CD14-positive monocyte (primary cell): ENCODE measurements at regions not wholly inside any gene's neighbourhood (a gene's known extent, or its start where the extent isn't known, plus 50 kb on each side); places are given as distances from the start of the nearest gene placed in this dataset.

ENCODE experiments used
- DNase-seq, 3 donors: peaks; one replicate each; pipeline ENCODE4 v3.0.0-alpha.2; 2011 to 2022
- H2AFZ ChIP-seq: 2 replicates; pipeline ENCODE4 v1.6.0; 2012; ENCODE audit warnings: mild to moderate bottlenecking, low read depth, low read length, inconsistent platforms; ENCODE audit not compliant: insufficient read depth, poor library complexity, severe bottlenecking
- H3K27ac ChIP-seq, 2 donors: 1 replicate in 1 of 2; 2 replicates in 1 of 2; pipeline ENCODE4 v1.5.1; 2012 to 2013; ENCODE audit warnings: low read length in 2 of 2, control low read depth in 1 of 2, inconsistent platforms in 1 of 2, low read depth in 1 of 2, mild to moderate bottlenecking in 1 of 2
- H3K27me3 ChIP-seq, 2 donors: one replicate each; pipeline versions ENCODE4 v1.6.0 to v1.6.1; 2011 to 2013; ENCODE audit warnings: low read length in 2 of 2; ENCODE audit not compliant: control insufficient read depth in 2 of 2, insufficient read depth in 2 of 2
- H3K36me3 ChIP-seq, 2 donors: replicated peaks in 1 of 2; 1 replicate in 1 of 2; 2 replicates in 1 of 2; pipeline versions ENCODE4 v1.5.1 to v1.6.1; 2012 to 2013; ENCODE audit warnings: low read length in 2 of 2, control low read depth in 1 of 2, inconsistent platforms in 1 of 2, mild to moderate bottlenecking in 1 of 2; ENCODE audit not compliant: insufficient read depth in 2 of 2, control insufficient read depth in 1 of 2
- H3K4me1 ChIP-seq, 2 donors: 1 replicate in 1 of 2; 2 replicates in 1 of 2; pipeline versions ENCODE4 v1.5.1 to v1.6.1; 2012 to 2013; ENCODE audit warnings: low read length in 2 of 2, control low read depth in 1 of 2, inconsistent platforms in 1 of 2, mild to moderate bottlenecking in 1 of 2, moderate library complexity in 1 of 2; ENCODE audit not compliant: insufficient read depth in 2 of 2, control insufficient read depth in 1 of 2
- H3K4me2 ChIP-seq: replicated peaks from 2 replicates; pipeline ENCODE3; 2012; ENCODE audit warnings: low read length, moderate library complexity, mild to moderate bottlenecking; ENCODE audit not compliant: poor library complexity, severe bottlenecking; ENCODE audit errors: extremely low read depth
- H3K4me3 ChIP-seq, 3 experiments: fragments of 200-600 bp in 1 of 3; sonication (generic) in 1 of 3; replicated peaks in 1 of 3; 1 replicate in 2 of 3; 2 replicates in 1 of 3; pipeline ENCODE4 v1.5.1; 2011 to 2013; ENCODE audit warnings: low read length in 3 of 3, mild to moderate bottlenecking in 3 of 3, control low read depth in 2 of 3, low read depth in 2 of 3, inconsistent platforms in 1 of 3, moderate library complexity in 1 of 3
- H3K79me2 ChIP-seq: 2 replicates; pipeline ENCODE4 v1.6.0; 2012; ENCODE audit warnings: mild to moderate bottlenecking, control low read depth, inconsistent platforms, low read length, moderate library complexity; ENCODE audit not compliant: insufficient read depth
- H3K9ac ChIP-seq: 2 replicates; pipeline ENCODE4 v1.6.0; 2017; ENCODE audit warnings: low read length, mild to moderate bottlenecking; ENCODE audit not compliant: insufficient read depth, poor library complexity, severe bottlenecking
- H3K9me3 ChIP-seq, 2 donors: replicated peaks in 1 of 2; 1 replicate in 1 of 2; 2 replicates in 1 of 2; pipeline versions ENCODE4 v1.5.1 to v1.6.1; 2012 to 2013; ENCODE audit warnings: low read length in 2 of 2, control low read depth in 1 of 2; ENCODE audit not compliant: control insufficient read depth in 1 of 2, insufficient read depth in 1 of 2
- H4K20me1 ChIP-seq: 2 replicates; pipeline ENCODE4 v1.6.0; 2012; ENCODE audit warnings: mild to moderate bottlenecking, low read length, control low read depth, moderate library complexity; ENCODE audit not compliant: insufficient read depth
- H3K27ac Mint-ChIP-seq, 7 donors: one replicate each; pipeline ENCODE4 v1.8.0; 2020; ENCODE audit warnings: mild to moderate bottlenecking in 7 of 7, mixed read lengths in 7 of 7, moderate library complexity in 6 of 7, inconsistent platforms in 2 of 7
- H3K27me3 Mint-ChIP-seq, 3 donors: one replicate each; pipeline ENCODE4 v1.8.0; 2021 to 2022; ENCODE audit warnings: low read depth in 3 of 3, mild to moderate bottlenecking in 3 of 3, mixed read lengths in 3 of 3, moderate library complexity in 3 of 3, inconsistent platforms in 1 of 3
- H3K36me3 Mint-ChIP-seq, 2 donors: one replicate each; pipeline ENCODE4 v1.8.0; 2020; ENCODE audit warnings: mixed read lengths in 2 of 2, inconsistent platforms in 1 of 2, mild to moderate bottlenecking in 1 of 2
- H3K4me1 Mint-ChIP-seq: one replicate; pipeline ENCODE4 v1.8.0; 2020; ENCODE audit warnings: mild to moderate bottlenecking, mixed read lengths
- H3K4me3 Mint-ChIP-seq, 2 donors: one replicate each; pipeline ENCODE4 v1.8.0; 2020; ENCODE audit warnings: mild to moderate bottlenecking in 2 of 2, mixed read lengths in 2 of 2, moderate library complexity in 1 of 2
- H3K9me3 Mint-ChIP-seq, 7 donors: one replicate each; pipeline ENCODE4 v1.8.0; 2020 to 2022; ENCODE audit warnings: mixed read lengths in 7 of 7, mild to moderate bottlenecking in 6 of 7, moderate library complexity in 6 of 7, inconsistent platforms in 2 of 7
- WGBS: methylation state at CpG from one replicate; pipeline ENCODE4 v1.1.5; 2013; ENCODE audit warnings: missing lambda C conversion rate; ENCODE audit not compliant: insufficient coverage; 5-methylcytosine and 5-hydroxymethylcytosine counted together
- intact Hi-C, 2 donors: fragments of 100-400 bp; cut with micrococcal nuclease; formaldehyde crosslinking; loops; one replicate each; pipeline versions ENCODE4 v1.15.0 to v1.15.1; 2023
- TF ChIP-seq, protein P1 (sequence below): fragments of 200-600 bp; IDR thresholded peaks from one replicate; pipeline ENCODE4 v1.8.0; 2022; ENCODE audit warnings: antibody characterized with exemption, mild to moderate bottlenecking

DNA sequence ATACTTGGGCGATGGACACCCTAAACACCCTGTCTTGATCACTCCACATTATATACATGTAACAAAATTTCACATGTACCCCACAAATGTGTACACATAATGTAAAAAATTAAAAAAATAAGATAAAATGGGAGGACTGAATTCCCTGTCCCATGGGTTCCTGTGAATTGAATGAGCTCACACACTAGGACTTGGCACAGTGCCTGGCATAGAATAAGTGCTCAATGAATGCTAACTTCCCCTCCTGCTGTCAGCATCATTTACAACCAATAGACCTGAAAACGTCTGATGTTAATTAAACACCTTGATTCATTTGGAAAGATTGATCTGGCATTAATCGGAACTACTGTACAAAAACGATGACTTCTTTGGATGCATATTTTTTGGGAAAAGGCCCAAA, 117.3 kb upstream of the ZNF438 start:
- no peaks in the 10 kb centered on the region for H3K9me3 ChIP-seq
- H3K27ac ChIP-seq: no peak overlapping the region
- H3K4me1 ChIP-seq: peaks cover 7 to 11% of the 10 kb centered on the region in 2 donors
- H3K9ac ChIP-seq: no peak overlapping the region
- H3K27me3 ChIP-seq: no peaks in the 10 kb centered on the region
- TF ChIP-seq, protein P1, sequence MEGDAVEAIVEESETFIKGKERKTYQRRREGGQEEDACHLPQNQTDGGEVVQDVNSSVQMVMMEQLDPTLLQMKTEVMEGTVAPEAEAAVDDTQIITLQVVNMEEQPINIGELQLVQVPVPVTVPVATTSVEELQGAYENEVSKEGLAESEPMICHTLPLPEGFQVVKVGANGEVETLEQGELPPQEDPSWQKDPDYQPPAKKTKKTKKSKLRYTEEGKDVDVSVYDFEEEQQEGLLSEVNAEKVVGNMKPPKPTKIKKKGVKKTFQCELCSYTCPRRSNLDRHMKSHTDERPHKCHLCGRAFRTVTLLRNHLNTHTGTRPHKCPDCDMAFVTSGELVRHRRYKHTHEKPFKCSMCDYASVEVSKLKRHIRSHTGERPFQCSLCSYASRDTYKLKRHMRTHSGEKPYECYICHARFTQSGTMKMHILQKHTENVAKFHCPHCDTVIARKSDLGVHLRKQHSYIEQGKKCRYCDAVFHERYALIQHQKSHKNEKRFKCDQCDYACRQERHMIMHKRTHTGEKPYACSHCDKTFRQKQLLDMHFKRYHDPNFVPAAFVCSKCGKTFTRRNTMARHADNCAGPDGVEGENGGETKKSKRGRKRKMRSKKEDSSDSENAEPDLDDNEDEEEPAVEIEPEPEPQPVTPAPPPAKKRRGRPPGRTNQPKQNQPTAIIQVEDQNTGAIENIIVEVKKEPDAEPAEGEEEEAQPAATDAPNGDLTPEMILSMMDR: no peak
- no peak overlapping the region for H3K4me2 ChIP-seq
- H3K4me3 ChIP-seq: no peak overlapping the region
- H2AFZ ChIP-seq: no peak overlapping the region
- H3K79me2 ChIP-seq: no peaks in the 10 kb centered on the region
- WGBS: no CpG with 5 or more reads among the region's 4 CpGs
- Mint-ChIP-seq H3K27me3 (peaks cover 0 to 3% (median 1%) of the 10 kb centered on the region in 3 donors), H3K4me1 (peaks cover 15% of the 10 kb centered on the region), H3K27ac (no peak overlapping the region), H3K9me3 (peaks cover 0 to 6% (median 0%) of the 10 kb centered on the region in 7 donors), H3K36me3 (no peaks in the 10 kb centered on the region), H3K4me3 (no peak overlapping the region)
- no peak for DNase-seq
- intact Hi-C loops: no loop called here
- no peaks in the 10 kb centered on the region for H3K36me3 ChIP-seq
- no peaks in the 10 kb centered on the region for H4K20me1 ChIP-seq

DNA sequence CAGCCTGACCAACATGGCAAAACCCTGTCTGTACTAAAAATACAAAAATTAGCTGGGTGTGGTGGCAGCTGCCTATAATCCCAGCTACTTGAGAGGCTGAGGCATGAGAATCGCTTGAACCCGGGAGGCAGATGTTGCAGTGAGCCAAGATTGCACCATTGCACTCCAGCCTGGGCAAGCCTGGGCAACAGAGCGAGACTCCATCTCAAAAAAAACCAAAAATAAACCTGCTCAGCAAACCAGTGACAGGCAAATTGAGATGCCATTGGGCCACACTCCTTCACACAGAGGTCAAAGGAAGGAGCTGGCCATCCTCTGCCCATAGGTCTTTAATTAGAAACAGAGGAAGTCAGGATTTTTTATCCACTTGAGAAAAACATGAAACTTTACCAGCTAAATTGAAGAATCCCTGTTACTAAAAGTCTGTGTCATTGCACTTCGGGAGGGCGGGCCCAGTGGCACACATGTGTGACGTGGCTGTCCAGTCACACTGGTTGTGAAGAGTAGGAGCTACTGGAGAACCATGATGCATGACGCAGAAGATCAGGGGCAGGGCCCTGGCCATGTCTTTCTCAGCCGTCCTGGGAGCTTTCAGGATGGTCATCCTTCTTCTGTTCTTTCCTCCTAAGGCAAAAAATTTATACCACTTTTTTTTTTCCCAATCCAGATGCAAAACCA, 118.3 kb upstream of the ZNF438 start:
- no peaks in the 10 kb centered on the region for H3K9me3 ChIP-seq
- TF ChIP-seq, protein P1: no peak
- Mint-ChIP-seq H3K27ac (peak overlapping the region in 1 of 7 donors; percentile 58), H3K27me3 (peaks cover 0 to 2% (median 1%) of the 10 kb centered on the region in 3 donors), H3K4me1 (peaks cover 15% of the 10 kb centered on the region), H3K4me3 (no peak overlapping the region), H3K9me3 (peaks cover 0 to 6% (median 0%) of the 10 kb centered on the region in 7 donors), H3K36me3 (no peaks in the 10 kb centered on the region)
- no peak overlapping the region for H3K4me3 ChIP-seq
- H3K9ac ChIP-seq: no peak overlapping the region
- H2AFZ ChIP-seq: no peak overlapping the region
- 88% methylated on average over 7 of the region's 8 CpGs for WGBS
- DNase-seq: no peak
- intact Hi-C loops: no loop called here
- peaks cover 7 to 11% of the 10 kb centered on the region in 2 donors for H3K4me1 ChIP-seq
- H3K27me3 ChIP-seq: no peaks in the 10 kb centered on the region
- H3K79me2 ChIP-seq: no peaks in the 10 kb centered on the region
- H3K4me2 ChIP-seq: no peak overlapping the region
- no peaks in the 10 kb centered on the region for H4K20me1 ChIP-seq
- no peak overlapping the region for H3K27ac ChIP-seq
- no peaks in the 10 kb centered on the region for H3K36me3 ChIP-seq
